ENCODE measurements at regions not wholly inside any gene's neighbourhood (a gene's known extent, or its start where the extent isn't known, plus 50 kb on each side); places are given as distances from the start of the nearest gene placed in this dataset.

- H3K36me3 ChIP-seq (ENCODE audit: control insufficient read depth, insufficient read depth, low read length): no peaks in the 10 kb centered on the region
- ChIA-PET POLR2A (no interaction called here), CTCF (interaction anchor here (1.1 kb wide), 1 partner anchor 9 kb away, joined by 3 read pairs; no protein-coding TSS in a partner anchor)
- no peaks in the 10 kb centered on the region for H3K27me3 ChIP-seq (ENCODE audit: control insufficient read depth, insufficient read depth, low read length)
- DNase-seq (ENCODE audit: low read depth): no peak
- no peak overlapping the region for H3K4me3 ChIP-seq (ENCODE audit: low read depth, low read length)
- no peak for TF ChIP-seq CTCF (IDR thresholded peaks at IDR 0.05; ENCODE audit: insufficient read depth, low read depth, low read length)
Measured at GRCh38 chr14:58830121-58830520, 192.4 kb downstream of the DACT1 start.

DNA sequence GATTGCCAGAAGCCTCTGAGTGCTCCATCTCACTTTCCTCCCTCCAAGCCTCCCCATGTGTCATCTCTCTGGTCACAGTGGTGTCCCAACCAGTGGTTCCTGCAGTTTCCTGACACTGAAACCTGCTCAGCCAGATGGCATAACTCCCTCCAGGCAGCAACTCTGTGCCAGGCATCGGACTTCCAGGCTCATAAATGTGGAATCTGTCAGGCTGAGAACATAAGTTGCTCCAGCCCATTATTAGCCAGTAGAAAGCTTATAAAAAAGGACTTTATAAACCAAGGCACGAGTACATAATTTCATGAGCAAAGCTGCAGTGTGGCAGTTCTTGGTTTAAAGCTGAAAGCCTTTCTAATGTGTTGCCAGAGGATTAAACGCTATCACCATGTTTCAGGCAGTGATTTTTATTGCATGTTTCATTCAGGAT lies 194.3 kb downstream of the DACT1 start:
- Histone ChIP-seq H3K36me3 (ENCODE audit: control insufficient read depth, insufficient read depth, low read length) (no peaks in the 10 kb centered on the region), H3K4me3 (ENCODE audit: low read depth, low read length) (no peak overlapping the region), H3K27me3 (ENCODE audit: control insufficient read depth, insufficient read depth, low read length) (no peaks in the 10 kb centered on the region)
- DNase-seq (ENCODE audit: low read depth): no peak
- ChIA-PET POLR2A (no interaction called here), CTCF (no interaction called here)
- no peak for TF ChIP-seq CTCF (IDR thresholded peaks at IDR 0.05; ENCODE audit: insufficient read depth, low read depth, low read length)

GRCh38 chr14:58833634-58834378 lies 196.0 kb downstream of the DACT1 start:
- no peaks in the 10 kb centered on the region for H3K36me3 ChIP-seq (ENCODE audit: control insufficient read depth, insufficient read depth, low read length)
- ChIA-PET CTCF (no interaction called here), POLR2A (no interaction called here)
- TF ChIP-seq CTCF (IDR thresholded peaks at IDR 0.05; ENCODE audit: insufficient read depth, low read depth, low read length): no peak
- H3K27me3 ChIP-seq (ENCODE audit: control insufficient read depth, insufficient read depth, low read length): no peaks in the 10 kb centered on the region
- no peak overlapping the region for H3K4me3 ChIP-seq (ENCODE audit: low read depth, low read length)
- no peak for DNase-seq (ENCODE audit: low read depth)

GRCh38 chr14:58836303-58836974 lies 198.7 kb downstream of the DACT1 start:
- no peaks in the 10 kb centered on the region for H3K36me3 ChIP-seq (ENCODE audit: control insufficient read depth, insufficient read depth, low read length)
- TF ChIP-seq CTCF (IDR thresholded peaks at IDR 0.05; ENCODE audit: insufficient read depth, low read depth, low read length): no peak
- no peaks in the 10 kb centered on the region for H3K27me3 ChIP-seq (ENCODE audit: control insufficient read depth, insufficient read depth, low read length)
- no peak overlapping the region for H3K4me3 ChIP-seq (ENCODE audit: low read depth, low read length)
- DNase-seq (ENCODE audit: low read depth): no peak
- ChIA-PET CTCF (no interaction called here), POLR2A (no interaction called here)

- no peak for DNase-seq (ENCODE audit: low read depth)
- H3K4me3 ChIP-seq (ENCODE audit: low read depth, low read length): no peak overlapping the region
- no peaks in the 10 kb centered on the region for H3K36me3 ChIP-seq (ENCODE audit: control insufficient read depth, insufficient read depth, low read length)
- POLR2A ChIA-PET: no interaction called here
- CTCF ChIA-PET: no interaction called here
- TF ChIP-seq CTCF (IDR thresholded peaks at IDR 0.05; ENCODE audit: insufficient read depth, low read depth, low read length): no peak
- no peaks in the 10 kb centered on the region for H3K27me3 ChIP-seq (ENCODE audit: control insufficient read depth, insufficient read depth, low read length)
Measured at GRCh38 chr14:58839233-58839632, 201.5 kb downstream of the DACT1 start.

Data from BJ (cell line).